ENCODE measurements at regions not wholly inside any gene's neighbourhood (a gene's known extent, or its start where the extent isn't known, plus 50 kb on each side); places are given as distances from the start of the nearest gene placed in this dataset.

- Histone ChIP-seq H3K27me3 (ENCODE audit: control insufficient read depth in 2 of 2, insufficient read depth in 2 of 2, low read length in 2 of 2) (peaks cover 2 to 21% of the 10 kb centered on the region in 2 experiments; a peak in 3 of 5 replicates), H3K36me3 (ENCODE audit: control insufficient read depth, insufficient read depth, low read length) (no peaks in the 10 kb centered on the region), H3K4me3 (no peak overlapping the region), H3K4me2 (ENCODE audit: insufficient read depth, low read length) (no peak overlapping the region), H3K9me1 (ENCODE audit: control insufficient read depth, insufficient read depth, low read length) (no peaks in the 10 kb centered on the region), H3K4me1 (replicated peaks in 1 of 2; ENCODE audit: control insufficient read depth in 2 of 2, insufficient read depth in 2 of 2, low read length in 2 of 2) (no peaks in the 10 kb centered on the region), H3K27ac (ENCODE audit: extremely low read depth, low read depth, low read length) (no peak overlapping the region), H4K20me1 (replicated peaks; ENCODE audit: control insufficient read depth, insufficient read depth, low read length) (no peaks in the 10 kb centered on the region), H3K79me2 (ENCODE audit: control insufficient read depth, insufficient read depth, low read length) (no peaks in the 10 kb centered on the region), H3K9ac (ENCODE audit: insufficient read depth in 1 of 2, low read depth in 2 of 2, low read length in 2 of 2) (no peak overlapping the region), H3K9me3 (replicated peaks; ENCODE audit: control insufficient read depth, insufficient read depth, low read depth, low read length) (no peaks in the 10 kb centered on the region), H2AFZ (ENCODE audit: low read depth, low read length) (no peak overlapping the region)
- ATAC-seq = no peak
- intact Hi-C loops (cut with micrococcal nuclease) (no loop called here), in situ Hi-C loops (cut with MboI) (no loop called here)
- DNase-seq (ENCODE audit: extremely low read depth in 1 of 4, low spot score in 3 of 4) = no peak
- BruUV-seq (replicated peaks) = no TSS peak
- no peak for FAIRE-seq
- ChIA-PET CTCF (ENCODE audit: low intra/inter-chr PET ratio) (no interaction called here), POLR2A (no interaction called here)
- 1% methylated on average over 9 of the region's 9 CpGs for WGBS (ENCODE audit: insufficient coverage, low coverage, missing lambda C conversion rate)
- TF ChIP-seq ZBTB34 (CRISPR knock-in tag; IDR thresholded peaks at IDR 0.05) = no peak
- TF ChIP-seq ZNF609 (CRISPR knock-in tag; IDR thresholded peaks at IDR 0.05; ENCODE audit: borderline replicate concordance) = no peak
- no peak for TF ChIP-seq ILK (tag; IDR thresholded peaks at IDR 0.05; ENCODE audit: borderline replicate concordance, low read depth)
- TF ChIP-seq HIVEP1 (CRISPR knock-in tag; IDR thresholded peaks at IDR 0.05) = no peak
- no peak for TF ChIP-seq JUNB (CRISPR knock-in tag; conservative IDR thresholded peaks at IDR 0.05)
- no peak for TF ChIP-seq ZNF407 (IDR thresholded peaks at IDR 0.05; ENCODE audit: low read depth)
Measured at GRCh38 chr2:129713337-129713736, 266.1 kb upstream of the RAB6C start.
